ENCODE measurements at regions not wholly inside any gene's neighbourhood (a gene's known extent, or its start where the extent isn't known, plus 50 kb on each side); places are given as distances from the start of the nearest gene placed in this dataset.

DNA sequence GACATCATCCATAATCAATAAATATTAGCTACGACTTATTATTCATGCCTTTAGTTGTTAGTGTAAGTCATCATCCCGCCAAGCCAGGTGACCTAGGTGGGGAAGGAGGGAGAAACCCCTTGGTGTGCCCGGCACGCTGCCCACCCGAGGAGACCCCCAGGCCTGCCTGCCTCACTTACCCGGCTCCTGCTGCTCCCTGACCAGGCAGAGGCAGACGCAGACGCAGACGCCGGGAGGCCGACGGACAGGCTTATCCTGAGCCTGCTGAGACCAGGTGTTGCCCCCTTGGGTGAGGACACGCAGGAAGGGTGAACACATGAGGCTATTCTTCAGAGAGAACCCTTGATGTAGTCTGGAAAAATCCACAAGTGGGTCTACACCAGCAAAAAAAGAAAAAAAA lies 401.8 kb downstream of the GALR1 start:
- no peak for DNase-seq (ENCODE audit: low read depth)
- TF ChIP-seq, protein P1, sequence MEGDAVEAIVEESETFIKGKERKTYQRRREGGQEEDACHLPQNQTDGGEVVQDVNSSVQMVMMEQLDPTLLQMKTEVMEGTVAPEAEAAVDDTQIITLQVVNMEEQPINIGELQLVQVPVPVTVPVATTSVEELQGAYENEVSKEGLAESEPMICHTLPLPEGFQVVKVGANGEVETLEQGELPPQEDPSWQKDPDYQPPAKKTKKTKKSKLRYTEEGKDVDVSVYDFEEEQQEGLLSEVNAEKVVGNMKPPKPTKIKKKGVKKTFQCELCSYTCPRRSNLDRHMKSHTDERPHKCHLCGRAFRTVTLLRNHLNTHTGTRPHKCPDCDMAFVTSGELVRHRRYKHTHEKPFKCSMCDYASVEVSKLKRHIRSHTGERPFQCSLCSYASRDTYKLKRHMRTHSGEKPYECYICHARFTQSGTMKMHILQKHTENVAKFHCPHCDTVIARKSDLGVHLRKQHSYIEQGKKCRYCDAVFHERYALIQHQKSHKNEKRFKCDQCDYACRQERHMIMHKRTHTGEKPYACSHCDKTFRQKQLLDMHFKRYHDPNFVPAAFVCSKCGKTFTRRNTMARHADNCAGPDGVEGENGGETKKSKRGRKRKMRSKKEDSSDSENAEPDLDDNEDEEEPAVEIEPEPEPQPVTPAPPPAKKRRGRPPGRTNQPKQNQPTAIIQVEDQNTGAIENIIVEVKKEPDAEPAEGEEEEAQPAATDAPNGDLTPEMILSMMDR (IDR thresholded peaks at IDR 0.05; ENCODE audit: insufficient read depth, low read length) = no peak
- no peak overlapping the region for H3K4me3 ChIP-seq (ENCODE audit: low read depth, low read length)

DNA sequence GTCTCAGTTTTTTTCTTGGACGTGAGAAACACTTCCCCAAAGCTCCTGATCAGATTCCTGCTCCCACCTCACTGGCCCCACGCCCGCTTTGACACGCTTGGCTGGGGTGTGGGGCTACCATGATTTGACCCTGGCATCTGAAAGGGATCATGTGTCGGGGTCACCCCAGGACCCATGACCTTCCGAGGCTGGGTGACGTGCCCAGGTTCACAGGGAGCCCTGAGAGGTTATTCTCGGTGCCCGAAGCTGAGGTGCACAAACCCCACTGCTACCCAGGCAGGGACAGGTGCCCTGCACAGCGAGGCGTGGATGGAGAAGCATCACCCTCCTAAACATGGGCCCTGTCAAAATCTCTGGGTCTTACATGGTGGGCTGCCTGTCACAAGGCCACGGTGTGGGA lies 404.1 kb downstream of the GALR1 start:
- no peak for DNase-seq (ENCODE audit: low read depth)
- H3K4me3 ChIP-seq (ENCODE audit: low read depth, low read length) = no peak overlapping the region
- TF ChIP-seq, protein P1 (IDR thresholded peaks at IDR 0.05; ENCODE audit: insufficient read depth, low read length) = no peak

DNA sequence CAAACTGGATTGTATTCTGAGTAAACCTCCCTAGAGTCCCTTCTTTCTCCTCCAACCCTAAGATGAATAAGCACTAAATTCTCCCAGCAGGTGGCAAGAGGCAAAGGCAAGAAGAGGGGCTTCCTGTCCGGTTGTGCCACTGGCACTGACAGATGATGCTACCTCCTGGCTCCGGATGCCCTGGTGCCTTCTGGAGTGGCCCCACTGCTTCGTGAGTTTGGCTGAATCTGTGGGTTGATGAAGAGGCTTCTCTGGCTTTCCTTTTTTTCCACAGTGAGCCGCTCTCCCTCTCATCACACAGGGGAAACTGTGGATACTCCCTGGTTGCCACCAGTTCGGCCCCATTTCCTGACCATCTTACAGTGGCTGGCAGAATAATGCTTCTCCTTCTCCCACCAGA lies 404.7 kb downstream of the GALR1 start:
- no peak for DNase-seq (ENCODE audit: low read depth)
- TF ChIP-seq, protein P1 (IDR thresholded peaks at IDR 0.05; ENCODE audit: insufficient read depth, low read length) = no peak

DNA sequence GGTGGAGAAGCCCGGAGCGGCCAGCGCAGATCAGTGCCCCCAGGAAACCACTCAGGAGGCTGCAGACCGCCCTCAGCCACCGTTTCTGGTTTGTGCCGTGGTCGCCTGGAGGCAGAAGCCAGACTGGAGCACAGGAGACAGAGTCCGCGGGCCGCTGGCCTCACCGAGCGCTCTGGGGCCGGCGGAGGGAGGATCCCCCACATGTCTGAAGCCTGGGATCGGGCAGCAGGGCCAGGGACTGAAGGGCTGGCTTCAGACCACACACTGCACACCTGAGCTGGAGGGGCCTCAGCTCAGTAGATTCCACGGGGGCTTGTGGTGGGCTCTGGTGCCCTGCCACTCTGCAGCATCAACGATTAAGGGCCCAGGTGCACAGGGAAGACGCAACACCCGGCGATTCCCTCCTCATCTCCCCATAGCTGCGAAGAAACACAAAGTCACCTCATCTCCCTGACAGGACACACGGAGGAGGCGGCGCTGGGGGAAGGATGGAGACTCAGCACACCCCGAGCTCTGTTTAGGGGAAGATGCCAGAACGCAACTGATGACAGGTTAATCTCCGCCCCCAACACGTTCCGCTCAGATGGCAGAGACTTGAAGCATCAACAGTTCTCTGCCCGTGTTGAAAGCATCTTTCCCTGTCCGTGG lies 408.1 kb downstream of the GALR1 start:
- TF ChIP-seq, protein P1 (IDR thresholded peaks at IDR 0.05; ENCODE audit: insufficient read depth, low read length) = no peak
- no peak for DNase-seq (ENCODE audit: low read depth)
- no peak overlapping the region for H3K4me3 ChIP-seq (ENCODE audit: low read depth, low read length)

More for the DNA sequence above, 404.7 kb downstream of the GALR1 start:
- H3K4me3 ChIP-seq (ENCODE audit: low read depth, low read length) = no peak overlapping the region

DNA sequence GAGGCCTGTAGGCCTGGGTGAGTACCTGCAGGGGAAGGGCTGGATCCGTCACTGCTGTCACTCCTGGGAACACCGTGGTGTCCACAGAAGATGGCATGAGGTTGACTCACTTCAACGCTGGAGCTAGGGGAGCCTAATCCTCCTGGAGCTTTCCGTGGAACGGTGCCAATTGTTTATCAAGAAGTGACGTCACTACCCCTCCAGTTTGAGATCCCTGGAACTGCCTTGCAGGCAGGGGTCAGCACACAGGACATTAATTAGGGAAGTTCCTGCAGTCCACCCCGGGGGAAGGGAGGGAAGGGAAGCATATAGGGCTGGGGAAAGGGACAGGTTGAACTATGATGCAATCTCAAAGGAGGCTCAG lies 408.6 kb downstream of the GALR1 start:
- TF ChIP-seq, protein P1 (IDR thresholded peaks at IDR 0.05; ENCODE audit: insufficient read depth, low read length) = no peak
- no peak overlapping the region for H3K4me3 ChIP-seq (ENCODE audit: low read depth, low read length)
- DNase-seq (ENCODE audit: low read depth) = no peak

DNA sequence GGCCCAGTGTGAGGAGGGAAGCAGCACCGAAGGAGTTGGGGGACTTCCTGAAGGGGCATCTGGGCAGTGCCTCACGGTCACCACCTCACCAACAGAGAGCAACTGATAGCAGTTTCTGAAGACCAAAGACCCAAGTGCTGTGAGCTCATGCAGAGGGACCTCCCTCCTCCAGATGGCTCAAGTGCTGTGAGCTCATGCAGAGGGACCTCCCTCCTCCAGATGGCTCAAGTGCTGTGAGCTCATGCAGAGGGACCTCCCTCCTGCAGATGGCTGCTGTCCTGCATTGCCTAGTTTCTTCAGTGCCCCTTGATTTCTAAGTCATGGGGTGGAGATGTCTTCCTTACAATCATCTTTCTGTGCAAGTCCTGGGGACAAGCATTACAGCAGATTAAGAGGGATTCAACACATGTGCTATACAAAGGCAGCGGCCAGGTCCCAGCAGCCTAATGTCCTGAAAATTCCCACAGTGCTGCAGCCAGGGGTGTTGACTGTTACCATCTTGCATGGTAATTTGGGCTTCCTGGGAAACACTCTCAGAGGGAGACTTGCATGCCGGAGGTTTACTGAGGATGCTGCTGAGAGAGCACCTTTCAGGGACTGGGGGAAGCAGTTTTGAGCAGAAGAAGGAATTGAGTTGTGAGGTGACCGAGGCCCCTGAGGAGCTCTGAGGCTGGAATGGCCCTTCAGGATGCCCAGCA lies 409.3 kb downstream of the GALR1 start:
- no peak for DNase-seq (ENCODE audit: low read depth)
- TF ChIP-seq, protein P1 (IDR thresholded peaks at IDR 0.05; ENCODE audit: insufficient read depth, low read length) = no peak
- H3K4me3 ChIP-seq (ENCODE audit: low read depth, low read length) = no peak overlapping the region

All from fibroblast of the aortic adventitia (primary cell).